ENCODE measurements at regions not wholly inside any gene's neighbourhood (a gene's known extent, or its start where the extent isn't known, plus 50 kb on each side); places are given as distances from the start of the nearest gene placed in this dataset.

- H3K4me3 ChIP-seq, result no peak overlapping the region
- no peaks in the 10 kb centered on the region for H3K27me3 ChIP-seq
- no peak overlapping the region for H3K27ac ChIP-seq
- DNase-seq, result no peak
- peaks cover 19 to 57% (median 49%) of the 10 kb centered on the region in 3 donors for H3K36me3 ChIP-seq
- H3K9me3 ChIP-seq, result peaks cover 0 to 22% (median 15%) of the 10 kb centered on the region in 3 donors
- no peaks in the 10 kb centered on the region for H3K4me1 ChIP-seq
- no peak for TF ChIP-seq CTCF (IDR thresholded peaks at IDR 0.05)
- intact Hi-C loops (cut with DNase I; ENCODE audit: low total_unique reads), result no loop called here
These were observed 134.5 kb downstream of the PTPRS start for GRCh38 chr19:5205937-5206750.

- Histone ChIP-seq H3K27me3 (no peaks in the 10 kb centered on the region), H3K9me3 (peaks cover 0 to 30% (median 22%) of the 10 kb centered on the region in 3 donors), H3K4me1 (no peaks in the 10 kb centered on the region), H3K36me3 (peaks cover 11 to 49% (median 42%) of the 10 kb centered on the region in 3 donors), H3K27ac (no peak overlapping the region), H3K4me3 (no peak overlapping the region)
- intact Hi-C loops (cut with DNase I; ENCODE audit: low total_unique reads), result no loop called here
- TF ChIP-seq CTCF (IDR thresholded peaks at IDR 0.05), result no peak
- DNase-seq, result no peak
These were observed 135.2 kb downstream of the PTPRS start for GRCh38 chr19:5205381-5205780.

DNA sequence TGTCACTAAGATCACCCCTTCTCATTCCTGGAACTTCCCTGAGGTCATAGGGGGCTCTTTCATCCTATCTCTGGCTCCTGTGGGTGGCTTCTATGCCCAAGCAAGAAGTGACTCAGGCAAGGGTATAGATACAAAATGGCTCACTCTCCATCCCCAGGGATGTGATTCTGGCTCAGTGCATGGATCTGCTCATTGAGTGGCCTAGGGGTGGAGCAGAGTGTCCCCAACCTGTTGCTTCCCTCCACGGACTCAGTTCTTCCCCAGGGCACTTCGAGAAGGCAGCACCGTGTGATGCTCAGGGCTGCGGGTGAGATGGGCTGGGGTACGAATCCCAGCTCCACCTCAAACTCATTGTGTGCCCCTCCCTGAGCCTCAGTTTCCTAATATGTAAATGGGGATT, 136.4 kb downstream of the PTPRS start:
- intact Hi-C loops (cut with DNase I; ENCODE audit: low total_unique reads), result no loop called here
- Histone ChIP-seq H3K27me3 (no peaks in the 10 kb centered on the region), H3K4me3 (no peak overlapping the region), H3K27ac (no peak overlapping the region), H3K9me3 (peaks cover 0 to 40% (median 27%) of the 10 kb centered on the region in 3 donors), H3K36me3 (peaks cover 0 to 38% (median 32%) of the 10 kb centered on the region in 3 donors), H3K4me1 (no peaks in the 10 kb centered on the region)
- TF ChIP-seq CTCF (IDR thresholded peaks at IDR 0.05), result no peak
- DNase-seq, result no peak
